Thymus (tissue), 11 donors: ENCODE measurements at regions not wholly inside any gene's neighbourhood (a gene's known extent, or its start where the extent isn't known, plus 50 kb on each side); places are given as distances from the start of the nearest gene placed in this dataset.

Experiments
- DNase-seq, 9 donors: peaks; one replicate each; pipeline ENCODE4 v3.0.0-alpha.2; 2013; ENCODE audit warnings: low spot score in 9 of 9, low read depth in 6 of 9, missing footprints in 1 of 9
- H3K27ac ChIP-seq, 2 donors: one replicate each; pipeline ENCODE4 v1.5.1; 2013; ENCODE audit warnings: control low read depth in 1 of 2, low read depth in 1 of 2, low read length in 1 of 2, mild to moderate bottlenecking in 1 of 2, moderate library complexity in 1 of 2
- H3K27me3 ChIP-seq, 2 donors: one replicate each; pipeline ENCODE4 v1.5.1; 2013; ENCODE audit warnings: low read length in 1 of 2; ENCODE audit not compliant: control insufficient read depth in 2 of 2, insufficient read depth in 1 of 2
- H3K36me3 ChIP-seq, 2 donors: one replicate each; pipeline ENCODE4 v1.5.1; 2013; ENCODE audit warnings: low read length in 1 of 2, mild to moderate bottlenecking in 1 of 2, moderate library complexity in 1 of 2; ENCODE audit not compliant: control insufficient read depth in 2 of 2, insufficient read depth in 2 of 2
- H3K4me1 ChIP-seq, 2 donors: one replicate each; pipeline ENCODE4 v1.5.1; 2013; ENCODE audit warnings: low read length in 2 of 2; ENCODE audit not compliant: control insufficient read depth in 2 of 2, insufficient read depth in 2 of 2
- H3K4me3 ChIP-seq, 2 donors: one replicate each; pipeline ENCODE4 v1.5.1; 2013; ENCODE audit warnings: low read length in 2 of 2, control low read depth in 1 of 2, mild to moderate bottlenecking in 1 of 2
- H3K9me3 ChIP-seq, 2 donors: one replicate each; pipeline ENCODE4 v1.5.1; 2013; ENCODE audit warnings: low read length in 1 of 2, mild to moderate bottlenecking in 1 of 2; ENCODE audit not compliant: control insufficient read depth in 2 of 2, insufficient read depth in 1 of 2
- WGBS: extraction: QIAGEN DNeasy Blood & Tissue Kit; methylation state at CpG from one replicate; pipeline ENCODE4 v1.1.7; 2013; 5-methylcytosine and 5-hydroxymethylcytosine counted together
- donor health status: healthy.

DNA sequence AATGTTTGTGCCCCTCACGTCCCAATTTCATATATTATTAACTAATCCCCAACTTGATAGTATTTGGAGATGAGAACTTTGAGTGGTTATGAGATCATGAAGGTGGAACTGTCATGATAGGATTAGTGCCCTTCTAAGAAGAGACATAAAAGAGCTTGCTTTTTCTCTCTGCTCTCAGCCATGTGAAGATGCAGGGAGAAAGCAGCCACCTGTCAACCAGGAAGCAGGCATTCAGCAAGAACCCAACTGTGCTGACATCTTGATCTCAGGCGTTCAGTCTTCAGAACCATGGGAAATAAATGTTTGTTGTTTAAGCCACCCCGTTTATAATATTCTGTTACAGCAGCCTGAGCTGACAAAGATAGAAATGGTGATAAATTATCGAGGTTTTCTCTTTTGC is 278.7 kb upstream of the KCNMB2 start:
- H3K4me1 ChIP-seq, result no peaks in the 10 kb centered on the region
- H3K27ac ChIP-seq, result no peak overlapping the region
- no peaks in the 10 kb centered on the region for H3K9me3 ChIP-seq
- peak in 1 of 9 donors; percentile 4 for DNase-seq
- H3K27me3 ChIP-seq, result no peaks in the 10 kb centered on the region
- no peak overlapping the region for H3K4me3 ChIP-seq
- no peaks in the 10 kb centered on the region for H3K36me3 ChIP-seq
- 96% methylated on average over 4 of the region's 4 CpGs for WGBS

- no peak for DNase-seq
- WGBS, result 100% methylated on average over 1 of the region's 1 CpG
- Histone ChIP-seq H3K9me3 (no peaks in the 10 kb centered on the region), H3K27me3 (no peaks in the 10 kb centered on the region), H3K36me3 (no peaks in the 10 kb centered on the region), H3K27ac (no peak overlapping the region), H3K4me1 (no peaks in the 10 kb centered on the region), H3K4me3 (no peak overlapping the region)
These were observed 278.1 kb upstream of the KCNMB2 start for GRCh38 chr3:178258121-178258520.

- no peak for DNase-seq
- Histone ChIP-seq H3K36me3 (no peaks in the 10 kb centered on the region), H3K9me3 (no peaks in the 10 kb centered on the region), H3K4me3 (no peak overlapping the region), H3K4me1 (no peaks in the 10 kb centered on the region), H3K27me3 (no peaks in the 10 kb centered on the region), H3K27ac (no peak overlapping the region)
These were observed 276.5 kb upstream of the KCNMB2 start for GRCh38 chr3:178259703-178260102.

- no peaks in the 10 kb centered on the region for H3K4me1 ChIP-seq
- no peak overlapping the region for H3K4me3 ChIP-seq
- no peaks in the 10 kb centered on the region for H3K9me3 ChIP-seq
- DNase-seq, result peak in 1 of 9 donors; percentile 2
- H3K27me3 ChIP-seq, result no peaks in the 10 kb centered on the region
- WGBS, result 67% methylated on average over 4 of the region's 4 CpGs
- no peak overlapping the region for H3K27ac ChIP-seq
- H3K36me3 ChIP-seq, result no peaks in the 10 kb centered on the region
These were observed 275.2 kb upstream of the KCNMB2 start for GRCh38 chr3:178260887-178261565.

DNA sequence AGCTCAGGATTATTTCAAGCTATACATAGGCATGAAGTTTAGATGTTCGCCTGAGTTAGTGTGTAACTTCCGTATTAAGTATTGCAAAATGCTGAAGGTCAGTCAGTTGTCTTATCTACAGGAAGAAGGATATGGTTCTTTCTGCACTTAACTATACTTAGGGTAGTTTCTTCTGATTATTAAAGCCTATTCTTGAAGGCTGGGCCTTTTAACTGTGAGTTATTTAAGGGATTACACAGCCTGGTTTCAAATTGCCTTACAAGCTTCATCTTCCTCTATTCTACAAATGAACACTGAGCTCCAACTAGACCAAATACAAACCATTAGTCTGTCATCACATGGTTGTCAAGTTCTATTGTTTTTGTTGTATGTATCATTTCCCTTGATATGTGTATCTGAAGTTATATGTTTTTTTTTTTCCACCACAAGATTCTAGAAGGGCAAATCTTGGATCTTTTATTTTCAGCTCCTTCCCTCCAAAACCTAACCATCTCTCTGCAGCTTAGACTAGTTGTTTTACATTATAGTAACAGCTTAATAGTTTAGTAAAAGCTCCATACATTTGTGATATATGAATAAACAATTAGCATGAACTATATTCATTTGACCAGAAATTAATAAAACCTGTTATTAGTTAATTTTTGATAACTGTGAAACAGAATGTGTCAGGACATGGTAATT is 272.9 kb upstream of the KCNMB2 start:
- no peaks in the 10 kb centered on the region for H3K36me3 ChIP-seq
- no peaks in the 10 kb centered on the region for H3K27me3 ChIP-seq
- H3K4me1 ChIP-seq, result no peaks in the 10 kb centered on the region
- DNase-seq, result no peak
- no peak overlapping the region for H3K4me3 ChIP-seq
- WGBS, result 94% methylated on average over 2 of the region's 2 CpGs
- H3K9me3 ChIP-seq, result no peaks in the 10 kb centered on the region
- H3K27ac ChIP-seq, result no peak overlapping the region

DNA sequence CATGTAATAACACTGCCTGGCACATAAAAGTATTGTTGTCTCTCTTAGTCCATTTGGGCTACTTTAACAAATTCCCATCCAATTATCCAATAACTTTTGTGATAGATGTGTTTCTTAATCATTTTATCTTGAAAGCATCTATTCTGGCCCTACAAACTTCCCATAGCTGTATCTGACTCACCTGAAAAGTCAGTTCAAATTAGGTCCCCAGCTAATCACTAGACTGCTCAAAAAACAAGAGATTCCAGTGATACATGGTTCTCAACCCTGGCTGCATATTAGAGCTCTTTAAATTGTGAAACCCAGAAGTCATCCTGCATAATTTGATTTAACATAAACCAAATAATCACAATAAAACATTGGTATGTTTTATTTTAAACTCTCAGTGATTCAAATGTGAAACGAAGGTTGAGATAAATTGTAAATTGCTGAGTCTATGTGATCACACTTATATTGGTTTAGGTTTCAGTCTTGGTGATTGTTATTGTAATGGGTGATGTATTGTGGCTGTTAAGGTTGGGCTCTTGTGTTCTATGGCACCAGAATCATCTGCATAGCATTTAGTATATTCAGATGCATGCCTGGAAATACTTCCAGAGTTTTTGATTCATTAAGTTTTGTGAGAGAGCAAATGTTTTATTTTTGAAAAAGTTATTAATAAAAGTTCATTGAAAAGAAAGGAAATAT is 268.9 kb upstream of the KCNMB2 start:
- 96% methylated on average over 1 of the region's 1 CpG for WGBS
- H3K36me3 ChIP-seq, result no peaks in the 10 kb centered on the region
- DNase-seq, result no peak
- no peaks in the 10 kb centered on the region for H3K9me3 ChIP-seq
- H3K27ac ChIP-seq, result no peak overlapping the region
- no peaks in the 10 kb centered on the region for H3K27me3 ChIP-seq
- no peak overlapping the region for H3K4me3 ChIP-seq
- no peaks in the 10 kb centered on the region for H3K4me1 ChIP-seq

DNA sequence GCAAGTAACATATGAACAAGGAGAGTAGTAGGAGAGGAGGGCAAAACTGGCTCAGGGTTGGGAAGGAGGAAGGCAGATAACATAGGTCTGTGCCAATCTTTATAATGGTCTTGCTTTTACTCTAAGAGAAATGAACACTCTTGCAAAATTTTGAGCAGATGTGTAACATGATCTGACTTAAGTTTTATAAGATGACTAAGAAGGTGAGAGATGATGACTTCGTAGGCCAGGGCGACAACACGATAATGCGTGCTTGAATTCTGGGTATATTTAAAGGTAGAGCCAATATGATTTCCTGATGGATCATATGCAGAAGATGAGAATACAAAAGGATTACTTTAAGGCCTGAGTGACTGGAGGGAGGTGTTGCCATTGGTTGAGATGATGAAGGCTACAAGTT is 265.4 kb upstream of the KCNMB2 start:
- no peaks in the 10 kb centered on the region for H3K36me3 ChIP-seq
- H3K4me3 ChIP-seq, result no peak overlapping the region
- DNase-seq, result no peak
- WGBS, result 98% methylated on average over 4 of the region's 4 CpGs
- no peaks in the 10 kb centered on the region for H3K27me3 ChIP-seq
- H3K9me3 ChIP-seq, result no peaks in the 10 kb centered on the region
- H3K27ac ChIP-seq, result no peak overlapping the region
- no peaks in the 10 kb centered on the region for H3K4me1 ChIP-seq

DNA sequence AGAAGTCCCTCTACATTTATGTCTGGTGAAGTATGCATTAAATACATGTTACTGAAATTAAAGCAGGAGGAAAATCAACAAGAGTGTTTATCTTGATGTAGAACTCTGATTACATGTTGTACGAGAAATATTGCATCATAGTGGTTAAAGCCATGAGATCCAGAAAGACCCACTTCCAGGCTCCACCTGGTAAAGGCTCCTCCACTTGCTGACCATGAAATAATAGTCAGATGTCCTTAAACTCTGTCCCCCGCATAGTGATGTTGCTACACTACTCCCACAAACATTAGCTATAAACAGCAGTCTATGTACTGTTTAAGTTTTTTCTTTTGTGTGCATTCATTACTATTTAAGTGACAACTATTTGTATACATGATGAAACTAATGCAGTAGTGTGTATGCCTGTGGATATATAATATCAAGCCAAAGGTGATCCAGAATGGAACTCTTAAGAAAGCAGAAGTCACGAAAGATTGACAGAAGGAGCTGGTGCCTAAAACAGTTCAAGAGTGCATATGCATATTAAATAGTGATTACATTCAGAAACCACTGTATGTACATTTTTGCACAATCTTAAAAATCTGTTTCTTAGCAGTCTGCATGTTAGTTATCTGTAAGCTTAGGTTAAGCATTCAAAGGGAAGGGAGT is 264.4 kb upstream of the KCNMB2 start:
- Histone ChIP-seq H3K36me3 (no peaks in the 10 kb centered on the region), H3K4me3 (no peak overlapping the region), H3K27ac (no peak overlapping the region), H3K27me3 (no peaks in the 10 kb centered on the region), H3K4me1 (no peaks in the 10 kb centered on the region), H3K9me3 (no peaks in the 10 kb centered on the region)
- 97% methylated on average over 3 of the region's 3 CpGs for WGBS
- no peak for DNase-seq

DNA sequence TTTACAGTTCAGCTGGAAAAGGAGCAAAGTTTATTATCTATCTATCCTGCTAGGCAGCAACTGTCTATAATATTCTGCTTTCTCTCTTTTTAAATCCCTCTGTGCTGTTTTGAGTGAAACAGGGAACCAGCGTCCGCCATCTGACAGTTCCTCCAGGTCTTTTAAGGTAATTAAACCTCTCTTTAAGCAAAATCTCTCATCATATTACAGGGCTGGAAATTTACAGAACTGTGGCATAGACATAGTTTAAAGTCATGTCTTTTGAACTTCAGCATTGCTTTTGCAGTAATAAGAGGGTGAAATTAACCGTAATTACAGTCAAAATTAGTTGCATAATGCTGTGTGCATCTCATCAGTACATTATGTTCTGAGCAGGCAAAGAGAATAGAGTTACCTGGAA is 263.4 kb upstream of the KCNMB2 start:
- Histone ChIP-seq H3K9me3 (no peaks in the 10 kb centered on the region), H3K4me1 (no peaks in the 10 kb centered on the region), H3K36me3 (no peaks in the 10 kb centered on the region), H3K27me3 (no peaks in the 10 kb centered on the region), H3K27ac (no peak overlapping the region), H3K4me3 (no peak overlapping the region)
- 91% methylated on average over 3 of the region's 3 CpGs for WGBS
- DNase-seq, result no peak
